Neutrophil (primary cell): ENCODE measurements at regions not wholly inside any gene's neighbourhood (a gene's known extent, or its start where the extent isn't known, plus 50 kb on each side); places are given as distances from the start of the nearest gene placed in this dataset.

Experiments
- H3K27ac ChIP-seq: fragments of 200-600 bp; sonication (generic); 2 replicates; pipeline ENCODE4 v1.5.1; 2016; ENCODE audit warnings: mild to moderate bottlenecking, moderate library complexity
- H3K27me3 ChIP-seq: fragments of 200-600 bp; sonication (generic); 2 replicates; pipeline ENCODE4 v1.6.0; 2016; ENCODE audit warnings: mild to moderate bottlenecking
- H3K36me3 ChIP-seq: fragments of 200-600 bp; sonication (generic); 2 replicates; pipeline ENCODE4 v1.5.1; 2017
- H3K4me1 ChIP-seq, 2 experiments: fragments of 200-600 bp in 1 of 2; sonication (generic) in 1 of 2; 1 replicate in 1 of 2; 2 replicates in 1 of 2; pipeline versions ENCODE4 v1.5.1 to v1.6.1; 2013 to 2016; ENCODE audit warnings: low read depth in 1 of 2, low read length in 1 of 2, mild to moderate bottlenecking in 1 of 2, moderate library complexity in 1 of 2; ENCODE audit not compliant: control insufficient read depth in 1 of 2, insufficient read depth in 1 of 2
- H3K4me3 ChIP-seq, 2 experiments: fragments of 200-600 bp in 1 of 2; sonication (generic) in 1 of 2; 1 replicate in 1 of 2; 2 replicates in 1 of 2; pipeline ENCODE4 v1.5.1; 2013 to 2016; ENCODE audit warnings: low read depth in 1 of 2, low read length in 1 of 2, mild to moderate bottlenecking in 1 of 2, moderate library complexity in 1 of 2
- H3K9me3 ChIP-seq: fragments of 200-600 bp; sonication (generic); 2 replicates; pipeline ENCODE4 v1.5.1; 2016
- TF ChIP-seq, protein P1 (sequence below): fragments of 200-600 bp; sonication (generic); IDR thresholded peaks from 2 replicates; pipeline ENCODE4 v1.5.1; 2016; ENCODE audit warnings: antibody characterized with exemption

- H3K36me3 ChIP-seq = no peaks in the 10 kb centered on the region
- no peak overlapping the region for H3K27ac ChIP-seq
- TF ChIP-seq, protein P1, sequence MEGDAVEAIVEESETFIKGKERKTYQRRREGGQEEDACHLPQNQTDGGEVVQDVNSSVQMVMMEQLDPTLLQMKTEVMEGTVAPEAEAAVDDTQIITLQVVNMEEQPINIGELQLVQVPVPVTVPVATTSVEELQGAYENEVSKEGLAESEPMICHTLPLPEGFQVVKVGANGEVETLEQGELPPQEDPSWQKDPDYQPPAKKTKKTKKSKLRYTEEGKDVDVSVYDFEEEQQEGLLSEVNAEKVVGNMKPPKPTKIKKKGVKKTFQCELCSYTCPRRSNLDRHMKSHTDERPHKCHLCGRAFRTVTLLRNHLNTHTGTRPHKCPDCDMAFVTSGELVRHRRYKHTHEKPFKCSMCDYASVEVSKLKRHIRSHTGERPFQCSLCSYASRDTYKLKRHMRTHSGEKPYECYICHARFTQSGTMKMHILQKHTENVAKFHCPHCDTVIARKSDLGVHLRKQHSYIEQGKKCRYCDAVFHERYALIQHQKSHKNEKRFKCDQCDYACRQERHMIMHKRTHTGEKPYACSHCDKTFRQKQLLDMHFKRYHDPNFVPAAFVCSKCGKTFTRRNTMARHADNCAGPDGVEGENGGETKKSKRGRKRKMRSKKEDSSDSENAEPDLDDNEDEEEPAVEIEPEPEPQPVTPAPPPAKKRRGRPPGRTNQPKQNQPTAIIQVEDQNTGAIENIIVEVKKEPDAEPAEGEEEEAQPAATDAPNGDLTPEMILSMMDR = no peak
- no peaks in the 10 kb centered on the region for H3K27me3 ChIP-seq
- H3K4me3 ChIP-seq = no peak overlapping the region
- H3K9me3 ChIP-seq = no peaks in the 10 kb centered on the region
- no peaks in the 10 kb centered on the region for H3K4me1 ChIP-seq
Observed at GRCh38 chr6:106750142-106750918, 121.0 kb downstream of the QRSL1 start.

DNA sequence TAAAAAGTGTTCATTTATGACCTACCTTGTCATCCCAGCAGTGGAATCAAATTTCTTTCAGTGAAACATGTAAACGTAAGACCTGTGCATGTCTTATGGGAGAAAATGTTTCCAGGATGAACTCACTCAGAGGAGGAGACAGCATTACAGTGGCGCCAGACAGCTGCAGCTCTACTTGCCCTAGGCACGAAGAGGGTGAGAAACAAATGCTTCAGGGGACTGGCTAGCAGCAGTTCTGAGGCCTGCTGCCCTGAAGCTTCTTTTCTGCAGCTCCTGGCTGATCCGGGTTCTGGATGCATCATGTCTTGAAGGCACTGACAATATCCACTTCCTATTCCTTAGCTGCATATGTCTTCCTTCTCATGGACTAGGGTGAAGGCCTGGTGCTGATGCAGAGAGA lies 120.2 kb downstream of the QRSL1 start:
- TF ChIP-seq, protein P1 = no peak
- no peak overlapping the region for H3K27ac ChIP-seq
- no peak overlapping the region for H3K4me3 ChIP-seq
- H3K4me1 ChIP-seq = no peaks in the 10 kb centered on the region
- H3K27me3 ChIP-seq = no peaks in the 10 kb centered on the region
- H3K9me3 ChIP-seq = no peaks in the 10 kb centered on the region
- no peaks in the 10 kb centered on the region for H3K36me3 ChIP-seq

DNA sequence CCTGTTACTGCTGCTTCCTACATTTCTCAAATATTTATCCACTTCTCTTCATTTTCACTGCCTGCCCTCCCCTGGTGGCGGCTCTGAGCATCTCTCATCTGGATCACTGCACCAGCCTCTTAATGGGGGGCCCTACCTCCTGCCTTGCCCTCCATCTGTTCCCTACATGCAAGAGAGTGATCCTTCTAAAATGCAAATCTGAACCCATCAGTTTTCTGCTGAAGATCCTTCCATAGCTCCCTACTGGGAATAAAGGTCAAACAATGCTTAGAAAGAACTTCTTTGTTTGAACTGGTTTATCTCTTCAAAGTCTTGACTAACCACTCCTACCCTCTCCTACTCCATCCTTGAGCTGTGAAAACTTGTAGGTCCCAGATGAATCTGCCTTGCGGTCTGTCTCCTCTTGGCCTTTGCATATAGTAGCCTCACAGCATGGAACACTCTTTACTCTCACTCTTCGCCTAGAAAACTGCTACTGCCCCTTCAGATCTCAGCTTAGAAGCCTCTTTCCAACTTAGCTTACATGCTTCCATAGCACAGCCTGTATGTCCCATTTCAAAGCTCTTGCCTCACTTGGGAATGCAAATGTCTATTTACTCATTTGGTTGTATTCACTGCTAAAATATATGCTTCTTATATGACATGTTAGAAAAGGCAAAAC lies 119.3 kb downstream of the QRSL1 start:
- Histone ChIP-seq H3K27me3 (no peaks in the 10 kb centered on the region), H3K4me3 (no peak overlapping the region), H3K27ac (no peak overlapping the region), H3K4me1 (no peaks in the 10 kb centered on the region), H3K36me3 (no peaks in the 10 kb centered on the region), H3K9me3 (no peaks in the 10 kb centered on the region)
- TF ChIP-seq, protein P1 = no peak

DNA sequence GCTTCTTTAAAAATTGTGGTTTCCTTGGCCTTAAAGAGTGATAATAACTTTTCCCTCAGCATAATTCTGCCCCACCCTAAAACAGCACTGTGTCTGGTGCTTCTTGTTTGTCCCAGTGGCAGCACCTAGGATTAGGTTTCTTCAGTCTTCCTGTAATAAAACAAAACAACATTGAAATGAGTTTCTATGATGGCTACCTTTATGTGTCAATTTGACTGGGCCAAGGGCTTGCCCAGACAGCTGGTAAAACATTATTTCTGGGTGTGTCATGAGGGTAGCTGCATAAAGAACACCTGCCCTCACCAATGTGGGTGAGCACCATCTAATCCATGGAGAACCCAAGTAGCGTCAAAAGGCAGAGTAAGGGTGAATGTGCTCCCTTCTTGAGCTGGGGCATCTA lies 117.8 kb downstream of the QRSL1 start:
- TF ChIP-seq, protein P1 = no peak
- Histone ChIP-seq H3K4me3 (no peak overlapping the region), H3K27ac (no peak overlapping the region), H3K4me1 (no peaks in the 10 kb centered on the region), H3K27me3 (no peaks in the 10 kb centered on the region), H3K36me3 (no peaks in the 10 kb centered on the region), H3K9me3 (no peaks in the 10 kb centered on the region)

GRCh38 chr6:106746652-106747051 lies 117.3 kb downstream of the QRSL1 start:
- no peak overlapping the region for H3K27ac ChIP-seq
- H3K27me3 ChIP-seq = no peaks in the 10 kb centered on the region
- no peaks in the 10 kb centered on the region for H3K36me3 ChIP-seq
- no peaks in the 10 kb centered on the region for H3K9me3 ChIP-seq
- TF ChIP-seq, protein P1 = no peak
- H3K4me3 ChIP-seq = no peak overlapping the region
- H3K4me1 ChIP-seq = no peaks in the 10 kb centered on the region
